Neural progenitor cell (in vitro differentiated cells): ENCODE measurements at regions not wholly inside any gene's neighbourhood (a gene's known extent, or its start where the extent isn't known, plus 50 kb on each side); places are given as distances from the start of the nearest gene placed in this dataset.

Source experiments
- EZH2 ChIP-seq: fragments of 200-600 bp; sonication (generic); IDR thresholded peaks from 2 replicates; pipeline ENCODE4 v1.6.1; 2017; ENCODE audit warnings: antibody characterized with exemption, mild to moderate bottlenecking, moderate library complexity
- EZH2phosphoT487 ChIP-seq: fragments of 200-600 bp; sonication (generic); IDR thresholded peaks from 2 replicates; pipeline ENCODE4 v1.6.1; 2017; ENCODE audit warnings: antibody characterized with exemption
- TF ChIP-seq, protein P1 (sequence below): fragments of 200-600 bp; sonication (generic); IDR thresholded peaks from 2 replicates; pipeline ENCODE4 v1.5.1; 2017; ENCODE audit warnings: antibody characterized with exemption, mild to moderate bottlenecking

DNA sequence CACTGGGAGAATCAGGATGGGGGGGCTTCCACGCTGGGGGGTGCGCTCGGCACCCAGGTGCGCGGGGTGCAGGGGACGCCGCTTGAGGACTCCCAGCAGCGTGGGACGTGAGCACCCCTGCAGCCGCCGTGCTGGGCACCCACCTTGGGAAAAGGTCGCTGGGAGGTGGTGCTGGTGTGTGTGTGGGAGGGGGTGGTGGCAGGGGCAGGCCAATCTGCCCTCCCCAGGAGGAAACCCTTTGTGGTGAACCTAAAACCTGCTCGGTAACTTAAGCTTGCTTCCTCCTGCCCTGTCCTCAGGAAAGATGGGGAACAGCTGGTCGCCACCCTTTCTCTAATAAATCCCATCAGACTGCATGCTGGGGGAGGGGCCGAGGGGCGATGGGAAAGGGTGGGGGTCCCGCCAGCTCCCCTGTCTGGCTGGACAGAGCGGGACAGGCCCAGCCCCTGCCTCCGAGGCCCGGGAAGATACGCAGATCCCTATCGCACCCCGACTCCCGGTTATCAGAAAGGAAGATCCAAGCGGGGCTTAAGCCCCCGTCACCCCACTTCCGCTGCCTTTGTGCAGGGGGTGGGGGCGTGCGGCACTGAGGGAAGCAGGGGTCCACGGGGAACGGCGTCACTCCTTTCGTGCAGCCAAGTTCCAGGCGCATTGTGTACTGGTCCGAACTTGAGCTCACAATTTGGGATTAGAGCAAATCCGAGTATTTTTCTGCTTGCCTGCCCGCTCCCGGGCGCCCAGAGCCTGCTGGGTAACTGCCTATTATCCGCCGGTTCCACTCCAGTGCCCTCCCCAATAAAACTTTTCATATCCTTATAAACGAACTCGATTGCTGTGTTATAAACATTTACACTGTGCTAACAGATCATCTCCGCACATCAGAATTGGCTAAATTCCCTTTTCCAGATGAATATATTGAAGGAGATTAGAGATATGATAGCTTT, 64.6 kb downstream of the UNCX start:
- TF ChIP-seq, protein P1, sequence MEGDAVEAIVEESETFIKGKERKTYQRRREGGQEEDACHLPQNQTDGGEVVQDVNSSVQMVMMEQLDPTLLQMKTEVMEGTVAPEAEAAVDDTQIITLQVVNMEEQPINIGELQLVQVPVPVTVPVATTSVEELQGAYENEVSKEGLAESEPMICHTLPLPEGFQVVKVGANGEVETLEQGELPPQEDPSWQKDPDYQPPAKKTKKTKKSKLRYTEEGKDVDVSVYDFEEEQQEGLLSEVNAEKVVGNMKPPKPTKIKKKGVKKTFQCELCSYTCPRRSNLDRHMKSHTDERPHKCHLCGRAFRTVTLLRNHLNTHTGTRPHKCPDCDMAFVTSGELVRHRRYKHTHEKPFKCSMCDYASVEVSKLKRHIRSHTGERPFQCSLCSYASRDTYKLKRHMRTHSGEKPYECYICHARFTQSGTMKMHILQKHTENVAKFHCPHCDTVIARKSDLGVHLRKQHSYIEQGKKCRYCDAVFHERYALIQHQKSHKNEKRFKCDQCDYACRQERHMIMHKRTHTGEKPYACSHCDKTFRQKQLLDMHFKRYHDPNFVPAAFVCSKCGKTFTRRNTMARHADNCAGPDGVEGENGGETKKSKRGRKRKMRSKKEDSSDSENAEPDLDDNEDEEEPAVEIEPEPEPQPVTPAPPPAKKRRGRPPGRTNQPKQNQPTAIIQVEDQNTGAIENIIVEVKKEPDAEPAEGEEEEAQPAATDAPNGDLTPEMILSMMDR, result no peak
- TF ChIP-seq EZH2 (no peak), EZH2phosphoT487 (no peak)
